Activated naive CD4-positive, alpha-beta T cell treated with anti-CD3 and anti-CD28 coated beads, Interleukin-2, amount 50 U/mL, for 72 hours (primary cell): ENCODE measurements at regions not wholly inside any gene's neighbourhood (a gene's known extent, or its start where the extent isn't known, plus 50 kb on each side); places are given as distances from the start of the nearest gene placed in this dataset.
"Not testable (repeated sequence)": the region's sequence is repeated elsewhere in the genome, so short reads cannot be mapped to it uniquely, and the experiment has no call there.

ENCODE experiments used
- ATAC-seq, 2 donors: fragments of 150-1000 bp; cut with Tn5 transposase; 2 replicates each; pipeline ENCODE4 v1.10.0; 2021; ENCODE audit warnings: mild to moderate bottlenecking in 2 of 2, moderate library complexity in 2 of 2
- DNase-seq, 2 donors: peaks; one replicate each; pipeline ENCODE4 v3.0.0; 2021 to 2022; ENCODE audit warnings: low spot score in 2 of 2
- H3K27ac Mint-ChIP-seq, 2 donors: one replicate each; pipeline ENCODE4 v1.8.0; 2022; ENCODE audit warnings: mild to moderate bottlenecking in 2 of 2, mixed read lengths in 2 of 2
- H3K36me3 Mint-ChIP-seq, 2 donors: one replicate each; pipeline ENCODE4 v1.8.0; 2022; ENCODE audit warnings: mixed read lengths in 2 of 2
- H3K9me3 Mint-ChIP-seq, 2 donors: one replicate each; pipeline ENCODE4 v1.8.0; 2022; ENCODE audit warnings: mixed read lengths in 2 of 2

- ATAC-seq (no peak), DNase-seq (no peak)
- H3K36me3 Mint-ChIP-seq = no peaks in the 10 kb centered on the region
- H3K9me3 Mint-ChIP-seq = no peaks in the 10 kb centered on the region
- H3K27ac Mint-ChIP-seq = no peak overlapping the region
Measured at GRCh38 chr12:83659321-83659720, 972.6 kb downstream of the TMTC2 start.

- Mint-ChIP-seq H3K36me3 (no peaks in the 10 kb centered on the region), H3K9me3 (peaks cover 0 to 11% of the 10 kb centered on the region in 2 donors), H3K27ac (no peak overlapping the region)
- no peak for DNase-seq
- ATAC-seq = no peak
Measured at GRCh38 chr12:83656004-83656403, 969.3 kb downstream of the TMTC2 start.

- H3K27ac Mint-ChIP-seq = no peak overlapping the region
- ATAC-seq (no peak), DNase-seq (no peak)
- no peaks in the 10 kb centered on the region for H3K36me3 Mint-ChIP-seq
- peaks cover 0 to 4% of the 10 kb centered on the region in 2 donors for H3K9me3 Mint-ChIP-seq
Measured at GRCh38 chr12:83642205-83642604, 955.5 kb downstream of the TMTC2 start.

GRCh38 chr12:83641789-83642188 lies 955.1 kb downstream of the TMTC2 start:
- ATAC-seq (no peak), DNase-seq (no peak)
- no peak overlapping the region for H3K27ac Mint-ChIP-seq
- H3K36me3 Mint-ChIP-seq = no peaks in the 10 kb centered on the region
- peaks cover 0 to 4% of the 10 kb centered on the region in 2 donors for H3K9me3 Mint-ChIP-seq

GRCh38 chr12:83634726-83635267 lies 948.1 kb downstream of the TMTC2 start:
- H3K36me3 Mint-ChIP-seq = no peaks in the 10 kb centered on the region
- no peaks in the 10 kb centered on the region for H3K9me3 Mint-ChIP-seq
- DNase-seq (no peak), ATAC-seq (no peak)
- H3K27ac Mint-ChIP-seq = no peak overlapping the region

GRCh38 chr12:83630526-83630925 lies 943.8 kb downstream of the TMTC2 start:
- DNase-seq = no peak
- ATAC-seq = no peak
- H3K27ac Mint-ChIP-seq = no peak overlapping the region
- no peaks in the 10 kb centered on the region for H3K36me3 Mint-ChIP-seq
- peaks cover 4 to 5% of the 10 kb centered on the region in 2 donors for H3K9me3 Mint-ChIP-seq

GRCh38 chr12:83629931-83630330 lies 943.2 kb downstream of the TMTC2 start:
- ATAC-seq = no peak
- no peak for DNase-seq

GRCh38 chr12:83622205-83622604 lies 935.5 kb downstream of the TMTC2 start:
- DNase-seq = no peak
- ATAC-seq = no peak
- no peaks in the 10 kb centered on the region for H3K36me3 Mint-ChIP-seq
- no peak overlapping the region for H3K27ac Mint-ChIP-seq
- H3K9me3 Mint-ChIP-seq = no peaks in the 10 kb centered on the region

More at GRCh38 chr12:83629931-83630330, 943.2 kb downstream of the TMTC2 start:
- peaks cover 4 to 5% of the 10 kb centered on the region in 2 donors for H3K9me3 Mint-ChIP-seq
- no peaks in the 10 kb centered on the region for H3K36me3 Mint-ChIP-seq
- no peak overlapping the region for H3K27ac Mint-ChIP-seq

GRCh38 chr12:83619973-83620372 lies 933.3 kb downstream of the TMTC2 start:
- Mint-ChIP-seq H3K36me3 (no peaks in the 10 kb centered on the region), H3K27ac (no peak overlapping the region), H3K9me3 (peaks cover 0 to 3% of the 10 kb centered on the region in 2 donors)
- DNase-seq (no peak), ATAC-seq (no peak)

GRCh38 chr12:83615152-83615551 lies 928.4 kb downstream of the TMTC2 start:
- Mint-ChIP-seq H3K27ac (no peak overlapping the region), H3K9me3 (peaks cover 17 to 20% of the 10 kb centered on the region in 2 donors), H3K36me3 (no peaks in the 10 kb centered on the region)
- DNase-seq = no peak
- no peak for ATAC-seq

GRCh38 chr12:83613586-83614110 lies 926.9 kb downstream of the TMTC2 start:
- peaks cover 18 to 27% of the 10 kb centered on the region in 2 donors for H3K9me3 Mint-ChIP-seq
- DNase-seq (no peak), ATAC-seq (no peak)
- no peak overlapping the region for H3K27ac Mint-ChIP-seq
- H3K36me3 Mint-ChIP-seq = no peaks in the 10 kb centered on the region

GRCh38 chr12:83603106-83603505 lies 916.4 kb downstream of the TMTC2 start:
- peaks cover 0 to 20% of the 10 kb centered on the region in 2 donors for H3K36me3 Mint-ChIP-seq
- peaks cover 11 to 33% of the 10 kb centered on the region in 2 donors for H3K9me3 Mint-ChIP-seq
- H3K27ac Mint-ChIP-seq = no peak overlapping the region
- ATAC-seq (no peak), DNase-seq (no peak)

GRCh38 chr12:83575326-83575725 lies 888.6 kb downstream of the TMTC2 start:
- no peak for DNase-seq
- no peak overlapping the region for H3K27ac Mint-ChIP-seq
- H3K9me3 Mint-ChIP-seq = peaks cover 7 to 15% of the 10 kb centered on the region in 2 donors
- no peak for ATAC-seq
- no peaks in the 10 kb centered on the region for H3K36me3 Mint-ChIP-seq

- no peak for DNase-seq
- no peak overlapping the region for H3K27ac Mint-ChIP-seq
Measured at GRCh38 chr12:83574142-83574541, 887.4 kb downstream of the TMTC2 start.

GRCh38 chr12:83573671-83574070 lies 887.0 kb downstream of the TMTC2 start:
- Mint-ChIP-seq H3K9me3 (peaks cover 7 to 26% of the 10 kb centered on the region in 2 donors), H3K36me3 (no peaks in the 10 kb centered on the region), H3K27ac (no peak overlapping the region)
- ATAC-seq (no peak), DNase-seq (no peak)

More at GRCh38 chr12:83574142-83574541, 887.4 kb downstream of the TMTC2 start:
- ATAC-seq = no peak
- Mint-ChIP-seq H3K36me3 (no peaks in the 10 kb centered on the region), H3K9me3 (peaks cover 7 to 21% of the 10 kb centered on the region in 2 donors)

- H3K36me3 Mint-ChIP-seq = peaks cover 0 to 9% of the 10 kb centered on the region in 2 donors
- H3K9me3 Mint-ChIP-seq = peaks cover 4 to 16% of the 10 kb centered on the region in 2 donors
- H3K27ac Mint-ChIP-seq = no peak overlapping the region
- ATAC-seq (no peak), DNase-seq (no peak)
Measured at GRCh38 chr12:83559650-83560049, 872.9 kb downstream of the TMTC2 start.

- not testable (repeated sequence) for H3K27ac Mint-ChIP-seq, ATAC-seq, DNase-seq, H3K36me3 Mint-ChIP-seq
- peaks cover 15 to 19% of the 10 kb centered on the region in 2 donors for H3K9me3 Mint-ChIP-seq
Measured at GRCh38 chr12:83556040-83556439, 869.3 kb downstream of the TMTC2 start.

GRCh38 chr12:83541446-83541845 lies 854.7 kb downstream of the TMTC2 start:
- H3K9me3 Mint-ChIP-seq = peaks cover 0 to 4% of the 10 kb centered on the region in 2 donors
- no peaks in the 10 kb centered on the region for H3K36me3 Mint-ChIP-seq
- ATAC-seq (no peak), DNase-seq (no peak)
- H3K27ac Mint-ChIP-seq = no peak overlapping the region
